Fibroblast of mammary gland (primary cell): ENCODE measurements at regions not wholly inside any gene's neighbourhood (a gene's known extent, or its start where the extent isn't known, plus 50 kb on each side); places are given as distances from the start of the nearest gene placed in this dataset.
A peak's percentile ranks its signal among the peaks of the same experiment; 100 is the strongest.

Source experiments
- DNase-seq: peaks from one replicate; pipeline ENCODE4 v3.0.0-alpha.2; 2010; ENCODE audit warnings: low read depth
- H3K4me3 ChIP-seq: 2 replicates; pipeline ENCODE4 v1.5.1; 2011; ENCODE audit warnings: low read depth, mild to moderate bottlenecking, low read length, moderate library complexity; ENCODE audit not compliant: control insufficient read depth
- TF ChIP-seq, protein P1 (sequence below): conservative IDR thresholded peaks from 2 replicates; pipeline ENCODE4 v1.5.1; 2011; ENCODE audit warnings: low read depth, low read length, inconsistent platforms; ENCODE audit not compliant: control insufficient read depth, insufficient read depth

DNA sequence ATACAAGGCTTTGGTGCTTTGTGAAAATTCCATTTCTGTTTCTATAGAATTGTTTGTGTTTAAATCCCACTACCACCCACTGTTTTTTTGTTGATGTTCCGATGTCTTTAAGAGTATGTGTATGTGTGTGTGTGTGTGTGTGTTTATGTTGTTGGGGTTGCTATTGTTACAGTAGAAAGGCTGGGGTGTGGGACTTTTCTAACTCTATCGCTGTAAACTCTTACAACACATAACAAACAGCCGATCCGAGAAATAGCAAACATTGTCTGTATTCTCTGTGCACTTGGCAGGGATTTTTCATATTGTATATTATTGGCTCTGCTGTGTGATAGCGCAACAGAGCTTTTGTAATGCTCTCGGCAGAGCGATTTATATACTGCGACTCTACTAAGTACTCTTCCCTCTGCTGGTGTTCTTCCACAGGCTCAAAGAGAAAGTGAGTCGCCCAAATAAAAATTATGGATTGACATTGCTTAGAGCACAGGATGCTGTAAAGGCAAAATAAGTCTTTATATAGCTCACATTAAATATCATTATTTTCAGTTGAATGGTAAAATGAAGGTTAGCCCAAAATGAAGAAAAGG, 492.2 kb upstream of the ARRDC3 start:
- DNase-seq: peak; percentile 29
- TF ChIP-seq, protein P1, sequence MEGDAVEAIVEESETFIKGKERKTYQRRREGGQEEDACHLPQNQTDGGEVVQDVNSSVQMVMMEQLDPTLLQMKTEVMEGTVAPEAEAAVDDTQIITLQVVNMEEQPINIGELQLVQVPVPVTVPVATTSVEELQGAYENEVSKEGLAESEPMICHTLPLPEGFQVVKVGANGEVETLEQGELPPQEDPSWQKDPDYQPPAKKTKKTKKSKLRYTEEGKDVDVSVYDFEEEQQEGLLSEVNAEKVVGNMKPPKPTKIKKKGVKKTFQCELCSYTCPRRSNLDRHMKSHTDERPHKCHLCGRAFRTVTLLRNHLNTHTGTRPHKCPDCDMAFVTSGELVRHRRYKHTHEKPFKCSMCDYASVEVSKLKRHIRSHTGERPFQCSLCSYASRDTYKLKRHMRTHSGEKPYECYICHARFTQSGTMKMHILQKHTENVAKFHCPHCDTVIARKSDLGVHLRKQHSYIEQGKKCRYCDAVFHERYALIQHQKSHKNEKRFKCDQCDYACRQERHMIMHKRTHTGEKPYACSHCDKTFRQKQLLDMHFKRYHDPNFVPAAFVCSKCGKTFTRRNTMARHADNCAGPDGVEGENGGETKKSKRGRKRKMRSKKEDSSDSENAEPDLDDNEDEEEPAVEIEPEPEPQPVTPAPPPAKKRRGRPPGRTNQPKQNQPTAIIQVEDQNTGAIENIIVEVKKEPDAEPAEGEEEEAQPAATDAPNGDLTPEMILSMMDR: no peak
- H3K4me3 ChIP-seq: no peak overlapping the region

DNA sequence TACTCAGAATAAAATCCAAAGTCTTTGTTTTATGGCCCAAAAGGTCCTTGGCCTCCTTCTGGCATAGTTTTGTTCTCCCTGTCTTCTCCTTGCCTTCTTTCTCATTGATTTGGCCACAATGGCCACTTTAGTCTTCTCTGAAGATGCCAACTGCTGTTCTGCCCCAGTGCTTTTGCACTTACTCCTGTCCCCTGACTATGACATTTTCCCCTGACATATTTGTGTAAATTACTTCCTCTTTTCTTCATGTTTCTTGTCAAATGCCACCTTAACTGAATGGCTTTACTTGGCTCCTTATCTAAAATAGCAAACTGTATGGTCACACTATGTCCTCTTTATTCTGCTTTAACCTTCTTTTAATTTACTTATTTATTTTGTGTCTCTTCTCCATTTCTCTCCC, 484.7 kb upstream of the ARRDC3 start:
- no peak overlapping the region for H3K4me3 ChIP-seq
- TF ChIP-seq, protein P1: no peak
- DNase-seq: no peak

DNA sequence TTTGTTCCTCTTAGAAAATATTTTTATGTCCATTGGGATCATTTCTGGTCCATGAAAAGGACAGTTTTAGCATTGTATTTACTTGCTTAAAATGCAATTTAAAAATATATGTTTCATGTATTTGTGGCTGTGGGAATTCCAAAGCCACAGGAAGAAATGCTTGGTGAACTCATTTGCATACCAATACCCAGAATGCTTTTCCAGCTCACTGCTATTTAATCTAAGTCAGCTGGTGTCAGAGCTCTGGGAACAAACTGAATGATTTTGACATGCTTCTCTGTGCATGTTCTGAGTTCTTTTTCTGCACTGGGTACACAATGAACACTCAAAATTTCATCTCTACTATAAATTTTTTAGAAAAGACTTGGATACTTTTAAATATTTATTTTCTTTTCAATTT, 482.8 kb upstream of the ARRDC3 start:
- DNase-seq: no peak
- TF ChIP-seq, protein P1: no peak
- H3K4me3 ChIP-seq: no peak overlapping the region

DNA sequence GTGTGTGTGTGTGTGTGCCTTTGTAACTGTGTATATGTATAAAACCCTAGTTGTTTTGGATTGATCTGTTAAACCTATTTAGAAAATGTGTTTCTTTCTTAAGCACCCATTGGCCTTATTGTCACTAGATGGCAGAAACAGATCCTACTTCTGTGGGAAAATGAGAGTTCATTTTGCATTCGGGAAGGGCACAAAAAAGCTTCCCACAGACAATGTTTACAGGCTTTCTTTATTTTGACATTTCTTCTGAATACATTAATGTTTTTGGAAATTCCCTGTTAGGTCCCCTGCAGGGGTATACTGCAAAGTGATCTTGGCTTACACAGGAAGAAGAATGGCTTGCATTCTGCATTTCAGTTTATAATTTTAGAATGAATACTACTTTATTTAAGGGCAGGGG, 481.8 kb upstream of the ARRDC3 start:
- TF ChIP-seq, protein P1: no peak
- H3K4me3 ChIP-seq: no peak overlapping the region
- DNase-seq: no peak

DNA sequence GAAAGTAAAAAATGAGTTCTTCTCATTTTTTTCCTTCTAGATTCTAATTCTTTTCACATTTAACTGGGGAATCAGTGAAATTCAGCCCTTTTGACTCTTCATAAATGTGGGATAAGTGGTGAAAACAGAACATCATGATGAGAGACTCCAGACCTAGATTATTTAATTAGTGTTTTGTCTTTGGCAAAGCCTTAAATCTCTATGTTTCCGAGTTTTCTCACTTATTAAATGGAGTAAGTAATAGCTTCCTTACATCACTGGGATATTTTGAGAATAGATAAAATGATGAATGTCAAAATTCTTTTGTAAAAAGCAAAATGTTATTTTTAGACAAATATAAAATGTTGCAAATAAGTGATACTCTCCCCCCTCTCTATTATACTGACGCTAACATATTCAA, 468.6 kb upstream of the ARRDC3 start:
- DNase-seq: no peak
- TF ChIP-seq, protein P1: no peak
- H3K4me3 ChIP-seq: no peak overlapping the region

DNA sequence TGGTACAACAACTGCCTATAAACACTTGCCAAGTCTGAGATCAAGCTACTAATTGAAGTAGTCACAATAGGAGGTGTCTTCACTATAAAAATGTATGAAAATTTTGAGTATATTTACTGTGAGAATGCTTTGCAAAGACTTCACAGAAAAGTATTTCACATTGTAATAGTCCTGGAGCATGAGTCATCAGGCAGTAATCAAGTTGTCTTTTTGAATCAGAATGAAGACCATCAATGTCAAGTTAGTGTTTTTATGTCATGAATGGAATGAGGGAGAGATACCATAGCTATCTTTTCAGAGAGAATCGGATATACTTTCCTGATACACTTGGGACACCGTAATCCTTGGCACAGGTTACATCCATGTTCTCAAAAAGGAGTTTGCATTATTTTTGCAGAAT, 466.9 kb upstream of the ARRDC3 start:
- DNase-seq: peak; percentile 50
- TF ChIP-seq, protein P1: no peak
- no peak overlapping the region for H3K4me3 ChIP-seq

DNA sequence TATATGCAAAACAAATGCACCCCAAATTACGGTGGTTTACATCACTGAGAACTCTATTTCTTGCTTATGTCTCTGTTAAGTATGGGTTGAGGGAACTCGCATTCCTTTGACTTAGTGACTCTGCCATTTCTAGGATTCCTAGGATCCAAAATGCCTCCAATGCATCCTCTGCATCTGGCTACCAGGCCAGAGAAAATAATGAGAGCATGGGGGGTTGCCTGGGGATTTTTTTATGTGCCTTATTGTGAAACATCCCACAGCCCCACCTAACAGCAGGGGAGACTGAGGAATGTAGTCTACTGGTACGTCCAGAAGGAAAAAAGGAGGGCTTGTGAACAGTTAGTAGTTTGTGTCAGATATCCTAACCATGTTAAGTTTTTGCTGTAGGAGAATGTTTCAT, 466.0 kb upstream of the ARRDC3 start:
- no peak overlapping the region for H3K4me3 ChIP-seq
- TF ChIP-seq, protein P1: no peak
- DNase-seq: peak; percentile 6
